Fibroblast of the aortic adventitia (primary cell): ENCODE measurements at regions not wholly inside any gene's neighbourhood (a gene's known extent, or its start where the extent isn't known, plus 50 kb on each side); places are given as distances from the start of the nearest gene placed in this dataset.
A peak's percentile ranks its signal among the peaks of the same experiment; 100 is the strongest.

ENCODE experiments used
- DNase-seq: peaks from one replicate; pipeline ENCODE4 v3.0.0-alpha.2; 2010; ENCODE audit warnings: low read depth
- H3K4me3 ChIP-seq: 2 replicates; pipeline ENCODE4 v1.5.1; 2011; ENCODE audit warnings: low read depth, mild to moderate bottlenecking, control low read depth, low read length, moderate library complexity
- TF ChIP-seq, protein P1 (sequence below): IDR thresholded peaks from 2 replicates; pipeline ENCODE4 v1.5.1; 2011; ENCODE audit warnings: mild to moderate bottlenecking, low read length, control low read depth, inconsistent platforms; ENCODE audit not compliant: insufficient read depth

DNA sequence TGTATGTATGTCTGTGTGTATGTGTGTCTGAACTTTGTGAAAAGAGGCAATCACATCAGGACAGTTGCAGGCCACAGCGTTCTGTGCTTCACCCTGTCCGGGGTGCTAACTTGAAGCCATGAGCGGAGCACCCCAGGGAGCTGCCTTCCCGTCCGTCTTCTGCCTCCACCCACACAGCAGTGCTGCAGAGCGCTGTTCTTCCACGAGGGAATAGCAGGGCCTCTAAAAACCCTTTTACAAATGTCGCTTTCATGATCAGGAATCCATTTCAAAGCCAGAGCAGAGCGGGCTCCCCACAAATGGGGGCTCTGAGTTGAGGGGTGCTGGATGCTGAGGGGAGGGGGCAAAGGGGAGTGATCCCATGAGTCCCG lies 131.5 kb downstream of the RNASET2 start:
- no peak overlapping the region for H3K4me3 ChIP-seq
- DNase-seq, result no peak
- TF ChIP-seq, protein P1, sequence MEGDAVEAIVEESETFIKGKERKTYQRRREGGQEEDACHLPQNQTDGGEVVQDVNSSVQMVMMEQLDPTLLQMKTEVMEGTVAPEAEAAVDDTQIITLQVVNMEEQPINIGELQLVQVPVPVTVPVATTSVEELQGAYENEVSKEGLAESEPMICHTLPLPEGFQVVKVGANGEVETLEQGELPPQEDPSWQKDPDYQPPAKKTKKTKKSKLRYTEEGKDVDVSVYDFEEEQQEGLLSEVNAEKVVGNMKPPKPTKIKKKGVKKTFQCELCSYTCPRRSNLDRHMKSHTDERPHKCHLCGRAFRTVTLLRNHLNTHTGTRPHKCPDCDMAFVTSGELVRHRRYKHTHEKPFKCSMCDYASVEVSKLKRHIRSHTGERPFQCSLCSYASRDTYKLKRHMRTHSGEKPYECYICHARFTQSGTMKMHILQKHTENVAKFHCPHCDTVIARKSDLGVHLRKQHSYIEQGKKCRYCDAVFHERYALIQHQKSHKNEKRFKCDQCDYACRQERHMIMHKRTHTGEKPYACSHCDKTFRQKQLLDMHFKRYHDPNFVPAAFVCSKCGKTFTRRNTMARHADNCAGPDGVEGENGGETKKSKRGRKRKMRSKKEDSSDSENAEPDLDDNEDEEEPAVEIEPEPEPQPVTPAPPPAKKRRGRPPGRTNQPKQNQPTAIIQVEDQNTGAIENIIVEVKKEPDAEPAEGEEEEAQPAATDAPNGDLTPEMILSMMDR, result no peak

DNA sequence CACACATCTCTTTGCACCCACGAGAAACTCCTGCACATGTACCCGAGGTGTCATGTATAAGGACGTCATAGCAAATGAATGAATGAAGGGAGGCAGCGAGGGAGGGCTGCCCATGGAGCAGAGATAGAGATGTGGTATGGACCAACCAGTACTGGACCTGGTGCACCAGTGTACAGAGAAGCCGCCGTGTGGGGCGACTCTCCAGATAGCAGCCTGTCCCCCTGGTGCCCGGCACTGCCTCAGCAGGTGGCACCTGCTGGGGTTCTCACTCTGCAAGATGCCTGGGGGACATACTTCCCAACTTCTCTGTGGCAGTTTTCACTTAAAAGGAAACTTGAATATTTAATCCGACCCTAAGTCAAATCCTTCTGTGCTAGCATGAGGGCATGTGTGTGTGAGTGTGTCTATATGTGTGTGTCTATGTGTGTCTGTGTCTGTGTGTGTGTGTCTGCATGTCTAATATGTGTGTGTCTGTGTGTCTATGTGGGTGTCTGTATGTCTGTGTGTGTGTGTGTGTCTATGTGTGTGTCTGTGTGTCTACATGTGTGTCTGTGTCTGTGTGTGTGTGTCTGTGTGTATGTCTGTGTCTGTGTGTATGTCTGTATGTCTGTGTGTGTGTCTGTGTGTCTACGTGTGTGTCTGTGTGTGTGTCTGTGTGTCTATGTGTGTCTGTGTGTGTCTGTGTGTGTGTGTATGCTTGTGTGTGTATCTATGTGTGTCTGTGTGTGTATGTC lies 132.0 kb downstream of the RNASET2 start:
- no peak overlapping the region for H3K4me3 ChIP-seq
- DNase-seq, result no peak
- TF ChIP-seq, protein P1, result no peak

DNA sequence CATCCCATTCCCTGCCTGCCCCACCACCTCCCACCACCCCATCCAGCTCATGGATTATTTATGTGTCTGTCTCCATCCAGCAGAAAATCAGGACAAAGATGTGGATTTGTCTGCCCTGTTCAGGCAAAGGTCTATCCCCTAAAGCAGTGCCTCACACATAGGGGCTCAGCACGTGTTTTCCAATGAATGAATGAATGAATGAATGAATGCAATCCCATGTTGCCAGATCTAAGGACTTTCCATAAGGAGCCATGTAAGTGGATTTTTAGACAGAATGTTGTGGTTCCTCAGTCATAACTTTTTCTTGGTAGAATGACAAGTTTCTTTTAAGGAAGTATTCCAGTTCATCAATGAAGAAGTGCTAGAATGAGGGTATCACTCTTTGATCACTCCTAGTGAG lies 133.7 kb downstream of the RNASET2 start:
- TF ChIP-seq, protein P1, result no peak
- no peak for DNase-seq
- H3K4me3 ChIP-seq, result no peak overlapping the region

DNA sequence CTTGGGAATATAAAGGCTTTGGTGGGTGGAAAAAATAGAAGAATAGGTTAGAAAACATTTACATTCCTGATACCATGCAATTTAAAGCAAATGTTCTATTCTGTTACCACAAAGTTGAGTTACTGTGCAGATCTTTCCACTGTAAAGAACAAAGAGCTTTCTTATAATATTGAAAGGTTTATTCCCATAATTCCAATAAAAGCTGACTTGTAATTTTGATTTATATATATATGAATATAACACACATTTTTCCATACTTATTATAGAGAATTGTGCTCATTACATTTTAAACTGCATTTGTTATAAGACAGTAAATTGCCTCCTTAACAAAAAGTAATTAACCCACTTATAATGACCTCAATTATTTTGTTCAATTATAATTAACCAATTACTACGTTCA lies 135.9 kb downstream of the RNASET2 start:
- H3K4me3 ChIP-seq, result no peak overlapping the region
- DNase-seq, result no peak

DNA sequence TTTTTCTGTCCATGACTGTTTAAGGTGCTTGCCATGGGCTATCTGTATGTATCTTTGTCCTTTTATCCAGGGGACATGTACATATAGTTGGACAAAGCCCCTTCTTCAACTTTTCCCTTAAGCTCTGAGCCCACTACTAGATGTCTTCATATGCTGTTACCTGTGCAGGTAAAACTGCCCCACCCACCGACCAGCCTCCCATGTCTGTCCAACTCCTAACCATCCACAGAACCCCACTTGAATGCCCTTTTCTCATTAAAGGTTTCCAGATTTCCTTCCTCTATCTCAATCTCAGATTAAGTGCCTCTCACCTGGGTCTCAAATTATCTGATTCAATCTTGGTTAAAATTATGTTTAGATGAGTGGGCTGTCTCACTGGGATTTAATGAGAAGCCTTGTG lies 136.3 kb downstream of the RNASET2 start:
- no peak overlapping the region for H3K4me3 ChIP-seq
- TF ChIP-seq, protein P1, result no peak
- no peak for DNase-seq

More for the DNA sequence above, 135.9 kb downstream of the RNASET2 start:
- TF ChIP-seq, protein P1, result no peak

DNA sequence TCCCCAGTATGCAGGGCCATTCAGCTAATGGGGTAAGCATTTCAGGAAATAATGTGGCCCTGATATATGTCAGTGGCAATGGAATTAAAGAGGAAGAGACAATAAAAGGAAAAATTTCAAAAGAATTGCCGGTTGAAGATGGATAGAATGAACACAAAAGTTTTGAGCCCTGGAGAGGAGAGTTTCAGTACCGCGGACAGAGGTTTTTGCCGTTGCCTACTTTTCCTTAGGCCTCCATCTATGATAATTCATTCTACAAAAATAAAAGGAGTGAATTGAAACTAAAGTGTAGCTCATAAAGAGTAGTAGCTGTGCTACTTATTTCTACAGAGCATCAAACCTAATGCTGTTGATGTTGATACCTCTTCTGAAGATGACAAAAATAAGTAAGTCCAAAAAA lies 140.7 kb downstream of the RNASET2 start:
- TF ChIP-seq, protein P1, result no peak
- DNase-seq, result peak; percentile 3
- no peak overlapping the region for H3K4me3 ChIP-seq

DNA sequence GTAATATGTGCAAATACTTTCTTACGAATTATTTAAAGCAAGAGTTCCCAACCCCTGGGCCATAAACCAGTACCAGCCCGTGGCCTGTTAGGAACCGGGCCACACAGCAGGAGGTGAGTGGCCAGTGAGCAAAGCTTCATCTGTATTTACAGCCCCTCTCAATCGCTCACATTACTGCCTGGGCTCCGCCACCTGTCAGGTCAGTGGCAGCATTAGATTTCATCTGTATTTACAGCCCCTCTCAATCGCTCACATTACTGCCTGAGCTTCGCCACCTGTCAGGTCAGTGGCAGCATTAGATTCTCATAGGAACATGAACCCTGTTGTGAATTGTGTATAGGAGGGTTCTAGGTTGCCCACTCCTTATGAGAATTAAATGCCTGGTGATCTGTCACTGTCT lies 142.0 kb downstream of the RNASET2 start:
- no peak overlapping the region for H3K4me3 ChIP-seq
- TF ChIP-seq, protein P1, result no peak
- DNase-seq, result no peak
